ENCODE measurements at regions not wholly inside any gene's neighbourhood (a gene's known extent, or its start where the extent isn't known, plus 50 kb on each side); places are given as distances from the start of the nearest gene placed in this dataset.

GRCh38 chr6:9399916-9400315, 964.6 kb upstream of the SLC35B3 start:
- H3K36me3 ChIP-seq = no peaks in the 10 kb centered on the region
- H3K27me3 ChIP-seq (ENCODE audit: low read depth) = peaks cover 7% of the 10 kb centered on the region
- no peaks in the 10 kb centered on the region for H3K9me3 ChIP-seq
- H3K27ac ChIP-seq = no peak overlapping the region
- ATAC-seq (no peak), DNase-seq (no peak)
- TF ChIP-seq CTCF (IDR thresholded peaks at IDR 0.05) = no peak
- intact Hi-C loops (cut with DNase I) = no loop called here
- no peak overlapping the region for H3K4me3 ChIP-seq
- no peaks in the 10 kb centered on the region for H3K4me1 ChIP-seq

GRCh38 chr6:9398767-9399373, 963.5 kb upstream of the SLC35B3 start:
- DNase-seq (no peak), ATAC-seq (no peak)
- Histone ChIP-seq H3K4me1 (no peaks in the 10 kb centered on the region), H3K9me3 (no peaks in the 10 kb centered on the region), H3K36me3 (no peaks in the 10 kb centered on the region), H3K27me3 (ENCODE audit: low read depth) (peaks cover 7% of the 10 kb centered on the region), H3K27ac (no peak overlapping the region), H3K4me3 (no peak overlapping the region)
- no peak for TF ChIP-seq CTCF (IDR thresholded peaks at IDR 0.05)
- intact Hi-C loops (cut with DNase I) = no loop called here

- ATAC-seq (peak; percentile 43 to 78), DNase-seq (peak; percentile 48)
- H3K4me1 ChIP-seq = no peaks in the 10 kb centered on the region
- no peak for TF ChIP-seq CTCF (IDR thresholded peaks at IDR 0.05)
- no peak overlapping the region for H3K4me3 ChIP-seq
- H3K27me3 ChIP-seq (ENCODE audit: low read depth) = peaks cover 7% of the 10 kb centered on the region
- intact Hi-C loops (cut with DNase I) = no loop called here
- H3K36me3 ChIP-seq = no peaks in the 10 kb centered on the region
- H3K27ac ChIP-seq = no peak overlapping the region
- no peaks in the 10 kb centered on the region for H3K9me3 ChIP-seq
Measured at GRCh38 chr6:9398071-9398766, 962.9 kb upstream of the SLC35B3 start.

GRCh38 chr6:9388596-9388995, 953.3 kb upstream of the SLC35B3 start:
- H3K36me3 ChIP-seq = no peaks in the 10 kb centered on the region
- DNase-seq = no peak
- no peak overlapping the region for H3K4me3 ChIP-seq
- H3K27me3 ChIP-seq (ENCODE audit: low read depth) = no peaks in the 10 kb centered on the region
- no peak overlapping the region for H3K27ac ChIP-seq
- ATAC-seq = no peak
- intact Hi-C loops (cut with DNase I) = no loop called here
- TF ChIP-seq CTCF (IDR thresholded peaks at IDR 0.05) = no peak
- no peaks in the 10 kb centered on the region for H3K4me1 ChIP-seq
- H3K9me3 ChIP-seq = no peaks in the 10 kb centered on the region

- ATAC-seq = no peak
- intact Hi-C loops (cut with DNase I) = no loop called here
Measured at GRCh38 chr6:9380568-9380967, 945.2 kb upstream of the SLC35B3 start.

More at GRCh38 chr6:9380568-9380967, 945.2 kb upstream of the SLC35B3 start:
- H3K4me3 ChIP-seq = no peak overlapping the region
- H3K4me1 ChIP-seq = no peaks in the 10 kb centered on the region
- no peak for TF ChIP-seq CTCF (IDR thresholded peaks at IDR 0.05)
- no peaks in the 10 kb centered on the region for H3K27me3 ChIP-seq (ENCODE audit: low read depth)
- H3K9me3 ChIP-seq = no peaks in the 10 kb centered on the region
- no peak overlapping the region for H3K27ac ChIP-seq
- H3K36me3 ChIP-seq = no peaks in the 10 kb centered on the region
- DNase-seq = no peak

All from lower lobe of right lung (tissue), 2 donors.